HG03196 (cell line): ENCODE measurements at regions not wholly inside any gene's neighbourhood (a gene's known extent, or its start where the extent isn't known, plus 50 kb on each side); places are given as distances from the start of the nearest gene placed in this dataset.
"Not testable (repeated sequence)": the region's sequence is repeated elsewhere in the genome, so short reads cannot be mapped to it uniquely, and the experiment has no call there.

ENCODE experiments used
- ATAC-seq: cut with Tn5 transposase; IDR thresholded peaks from one replicate; pipeline ENCODE4 v1.9.1; 2021; ENCODE audit not compliant: unreplicated experiment

GRCh38 chr3:14272959-14273560, 94.4 kb downstream of the LSM3 start:
- not testable (repeated sequence) for ATAC-seq

GRCh38 chr3:14273901-14274611, 95.4 kb downstream of the LSM3 start:
- no peak for ATAC-seq

- no peak for ATAC-seq
Observed at GRCh38 chr3:14274612-14274936, 96.0 kb downstream of the LSM3 start.

GRCh38 chr3:14274999-14275961, 96.7 kb downstream of the LSM3 start:
- ATAC-seq, result no peak

- ATAC-seq, result no peak
Observed at GRCh38 chr3:14275962-14276909, 97.6 kb downstream of the LSM3 start.

- ATAC-seq, result no peak
Observed at GRCh38 chr3:14277557-14277956, 98.9 kb downstream of the LSM3 start.

- no peak for ATAC-seq
Observed at GRCh38 chr3:14278265-14278798, 99.7 kb downstream of the LSM3 start.

- no peak for ATAC-seq
Observed at GRCh38 chr3:14278799-14279625, 100.4 kb downstream of the LSM3 start.

GRCh38 chr3:14279626-14280061, 101.0 kb downstream of the LSM3 start:
- ATAC-seq, result no peak

GRCh38 chr3:14280326-14280725, 101.7 kb downstream of the LSM3 start:
- ATAC-seq, result no peak

- ATAC-seq, result no peak
Observed at GRCh38 chr3:14281053-14281452, 102.4 kb downstream of the LSM3 start.

GRCh38 chr3:14282001-14282705, 103.5 kb downstream of the LSM3 start:
- no peak for ATAC-seq

- ATAC-seq, result no peak
Observed at GRCh38 chr3:14282706-14283075, 104.1 kb downstream of the LSM3 start.

- no peak for ATAC-seq
Observed at GRCh38 chr3:14283092-14283812, 104.6 kb downstream of the LSM3 start.

- ATAC-seq, result no peak
Observed at GRCh38 chr3:14283813-14284438, 105.3 kb downstream of the LSM3 start.

GRCh38 chr3:14284694-14285547, 106.3 kb downstream of the LSM3 start:
- ATAC-seq, result no peak

GRCh38 chr3:14285548-14285925, 106.9 kb downstream of the LSM3 start:
- ATAC-seq, result no peak
